Keratinocyte (primary cell): ENCODE measurements at regions not wholly inside any gene's neighbourhood (a gene's known extent, or its start where the extent isn't known, plus 50 kb on each side); places are given as distances from the start of the nearest gene placed in this dataset.

Experiments
- CTCF ChIP-seq, 3 experiments: IDR thresholded peaks in 1 of 3; conservative IDR thresholded peaks in 1 of 3; optimal IDR thresholded peaks in 1 of 3; 2 replicates in 2 of 3; 3 replicates in 1 of 3; pipeline versions ENCODE3 to v1.5.1; 2011; ENCODE audit warnings: low read length in 3 of 3, mild to moderate bottlenecking in 3 of 3, moderate library complexity in 2 of 3, control low read depth in 1 of 3, inconsistent platforms in 1 of 3; ENCODE audit not compliant: insufficient read depth in 2 of 3; ENCODE audit errors: extremely low read depth in 1 of 3
- EZH2 ChIP-seq: IDR thresholded peaks from one replicate; pipeline ENCODE4 v1.6.1; 2012; ENCODE audit warnings: inconsistent platforms, mild to moderate bottlenecking, low read length, moderate library complexity

- TF ChIP-seq EZH2 (no peak), CTCF (optimal IDR thresholded peaks at IDR 0.05 in 1 of 3, IDR thresholded peaks at IDR 0.05 in 1 of 3, conservative IDR thresholded peaks at IDR 0.05 in 1 of 3; ENCODE audit: extremely low read depth in 1 of 3, insufficient read depth in 2 of 3, low read length in 3 of 3) (no peak)
These were observed 518.3 kb downstream of the ADRA2A start for GRCh38 chr10:111595173-111595572.
